GM19035 (cell line): ENCODE measurements at regions not wholly inside any gene's neighbourhood (a gene's known extent, or its start where the extent isn't known, plus 50 kb on each side); places are given as distances from the start of the nearest gene placed in this dataset.

ENCODE experiments used
- ATAC-seq: cut with Tn5 transposase; IDR thresholded peaks from one replicate; pipeline ENCODE4 v1.9.1; 2021; ENCODE audit not compliant: unreplicated experiment

DNA sequence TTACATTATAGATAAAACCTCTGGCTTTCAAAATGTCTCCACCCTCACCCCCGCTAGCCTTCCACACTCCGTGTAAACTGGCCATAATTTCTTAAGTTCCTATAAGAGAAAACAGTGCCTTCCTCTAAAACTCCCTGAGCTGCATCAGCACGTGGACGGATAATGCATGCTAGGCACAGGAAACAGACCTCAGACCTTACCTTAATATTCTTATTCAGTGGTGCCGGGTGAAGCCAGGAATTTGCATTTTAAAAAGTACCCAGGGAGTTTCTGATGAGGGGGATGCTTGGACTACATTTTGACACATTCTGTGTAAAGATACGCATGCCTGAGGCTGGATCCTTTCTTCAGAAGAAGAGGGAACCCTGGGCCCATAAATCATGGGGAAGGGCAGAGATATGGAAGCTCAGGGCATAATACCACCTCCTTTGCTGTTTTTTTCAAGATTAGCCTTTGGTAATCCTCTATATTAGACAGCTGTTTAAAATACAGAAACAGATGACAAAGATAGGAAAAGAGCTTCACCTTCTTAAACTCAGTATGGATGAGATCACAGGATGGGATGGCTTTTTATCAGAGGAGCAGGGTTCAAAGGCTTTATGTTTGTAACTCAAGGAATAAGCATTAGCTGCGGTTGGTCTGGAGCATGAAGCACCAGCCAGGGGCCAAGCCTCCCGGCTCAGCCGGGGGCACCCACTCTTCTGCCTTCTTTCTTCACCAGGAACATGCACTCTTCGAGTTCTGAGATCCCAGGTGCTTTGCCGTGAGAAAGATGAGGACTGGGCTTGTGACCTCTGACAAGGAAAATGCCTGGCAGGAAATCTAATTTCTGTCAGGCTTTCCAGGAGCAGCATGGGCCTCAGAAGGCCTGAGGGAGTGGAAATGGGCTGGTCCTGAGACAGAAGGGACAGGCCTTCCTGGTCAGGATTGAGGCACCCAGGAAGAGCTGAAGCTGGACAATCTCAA lies 218.1 kb upstream of the SOX4 start:
- ATAC-seq: peak; percentile 77

DNA sequence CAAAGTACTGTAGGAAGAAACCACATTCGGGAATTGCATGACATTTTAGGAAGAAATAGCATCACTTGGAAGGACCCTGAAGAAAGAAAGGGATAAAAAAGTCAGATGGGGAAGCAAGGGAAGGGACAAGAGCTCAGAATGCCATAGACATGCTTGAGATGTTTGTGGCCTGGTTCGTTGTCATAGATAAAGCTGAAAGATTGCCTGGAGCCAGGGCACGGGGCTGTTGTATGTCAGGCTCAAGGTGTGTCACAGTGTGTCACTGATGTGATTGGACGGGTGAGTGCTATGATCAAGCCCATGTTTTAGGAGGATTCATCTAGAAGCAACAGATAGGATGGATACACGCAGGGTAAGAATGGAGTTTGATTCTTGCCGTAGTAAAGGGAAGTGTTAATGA lies 216.2 kb upstream of the SOX4 start:
- ATAC-seq: no peak

GRCh38 chr6:21381331-21381963 lies 212.1 kb upstream of the SOX4 start:
- no peak for ATAC-seq

GRCh38 chr6:21382821-21383449 lies 210.6 kb upstream of the SOX4 start:
- ATAC-seq: no peak

GRCh38 chr6:21383450-21384085 lies 210.0 kb upstream of the SOX4 start:
- ATAC-seq: no peak

- ATAC-seq: no peak
Measured at GRCh38 chr6:21384216-21384615, 209.3 kb upstream of the SOX4 start.

DNA sequence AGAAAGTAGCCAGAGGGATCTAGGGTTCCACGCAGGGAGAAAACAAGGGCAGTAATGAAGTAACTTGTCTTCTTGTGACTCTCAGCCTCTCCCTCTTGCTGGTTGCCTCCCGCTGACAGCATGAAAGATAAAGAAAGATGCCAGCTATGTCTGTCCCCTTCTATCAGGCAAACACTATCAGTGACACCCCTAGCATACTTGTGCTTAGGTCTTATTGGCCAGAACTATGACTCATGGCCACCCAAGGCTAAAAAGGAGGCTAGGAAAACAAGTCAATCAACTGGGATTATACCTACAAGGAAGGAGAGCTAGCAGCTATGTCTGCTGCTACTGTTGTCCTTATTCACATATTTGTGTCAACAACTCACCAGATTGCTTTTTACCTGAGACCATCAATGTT lies 206.8 kb upstream of the SOX4 start:
- no peak for ATAC-seq

DNA sequence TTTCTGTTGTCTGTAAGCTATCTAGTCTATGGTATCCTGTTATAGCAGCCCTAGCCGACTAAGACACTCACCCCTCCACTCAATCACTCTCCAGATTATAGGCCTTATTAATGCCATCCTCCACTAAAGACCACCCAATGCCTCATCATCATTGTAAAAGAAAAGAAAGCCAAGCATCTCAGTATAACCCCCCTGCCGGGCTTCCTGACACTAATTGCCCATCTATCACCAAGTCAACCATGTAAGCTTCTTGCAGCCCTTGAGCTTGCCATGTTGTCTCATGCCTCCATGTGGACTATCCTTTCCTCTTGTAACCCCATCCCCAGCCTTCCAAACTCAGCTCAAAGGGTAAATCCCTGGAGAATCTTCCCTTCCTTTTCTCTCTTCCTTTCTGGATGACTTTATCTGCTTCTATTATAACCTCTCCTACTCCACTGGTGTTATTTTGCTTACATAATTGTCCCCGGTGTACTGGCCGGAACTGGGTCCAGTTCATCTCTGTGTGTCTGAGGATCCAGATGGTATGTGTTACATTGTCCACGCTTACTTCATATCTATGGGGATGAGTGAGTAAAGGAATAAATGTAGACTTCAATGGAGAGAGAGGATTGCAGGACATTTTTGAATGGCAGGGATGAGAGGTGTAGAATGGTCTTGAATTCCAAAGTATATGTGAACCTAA lies 202.9 kb upstream of the SOX4 start:
- no peak for ATAC-seq

DNA sequence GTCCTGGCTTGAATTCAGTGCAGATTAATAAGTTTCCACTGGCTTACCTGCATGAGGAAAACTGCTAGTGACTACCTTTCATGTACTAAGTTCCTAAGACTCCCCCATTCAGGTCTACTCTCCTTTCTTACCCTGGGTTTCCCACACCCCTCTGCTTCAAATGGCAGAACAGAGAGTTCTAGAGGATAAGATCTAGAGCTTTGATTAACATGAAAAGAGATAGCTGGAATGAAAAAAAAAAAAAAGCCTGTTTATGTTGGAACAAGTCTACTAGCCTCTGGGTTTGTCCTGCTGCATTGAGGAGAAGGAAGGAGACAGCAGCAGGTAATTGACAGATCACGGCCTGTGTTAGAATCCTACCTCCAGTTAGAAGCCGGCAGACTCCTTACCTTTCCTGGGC lies 201.4 kb upstream of the SOX4 start:
- no peak for ATAC-seq

DNA sequence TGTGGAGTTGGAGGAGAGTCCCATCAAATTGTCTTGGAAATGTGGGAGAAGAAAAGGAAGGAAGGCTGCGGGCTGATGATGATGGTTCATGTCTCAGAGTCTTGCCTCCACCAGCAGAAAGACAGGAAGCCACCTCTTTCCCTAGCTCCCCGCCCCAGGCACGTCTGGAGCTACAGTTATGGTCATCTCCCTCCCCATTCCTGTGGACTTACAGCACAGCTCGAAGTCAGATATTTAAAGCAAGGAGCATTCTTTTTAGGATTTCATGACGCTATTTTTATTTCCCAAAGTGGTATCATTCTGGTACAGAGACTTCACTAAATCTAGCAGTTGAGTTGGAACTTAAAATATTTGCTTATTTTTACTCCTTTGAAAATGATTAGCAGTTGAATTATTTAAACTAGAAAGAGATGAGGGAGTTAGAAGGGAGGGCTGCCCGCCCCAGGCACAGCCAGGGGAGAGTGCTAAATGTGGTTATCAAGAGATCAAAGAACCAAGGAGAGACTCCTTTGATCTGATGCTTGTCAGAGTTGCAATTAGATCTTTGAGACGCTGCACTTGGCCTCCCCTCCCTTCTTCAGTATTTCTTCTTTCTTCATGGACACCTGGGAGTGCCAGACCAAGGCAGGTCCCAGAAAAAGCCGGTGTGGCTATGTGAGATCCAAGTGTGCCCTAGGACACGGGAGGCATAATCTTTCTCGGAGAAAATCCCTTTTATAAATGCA lies 199.9 kb upstream of the SOX4 start:
- no peak for ATAC-seq

GRCh38 chr6:21395121-21395520 lies 198.4 kb upstream of the SOX4 start:
- ATAC-seq: no peak

- no peak for ATAC-seq
Measured at GRCh38 chr6:21396313-21396712, 197.2 kb upstream of the SOX4 start.

GRCh38 chr6:21398741-21399325 lies 194.7 kb upstream of the SOX4 start:
- no peak for ATAC-seq

GRCh38 chr6:21402368-21402767 lies 191.2 kb upstream of the SOX4 start:
- ATAC-seq: peak; percentile 68

GRCh38 chr6:21404577-21404976 lies 189.0 kb upstream of the SOX4 start:
- no peak for ATAC-seq

DNA sequence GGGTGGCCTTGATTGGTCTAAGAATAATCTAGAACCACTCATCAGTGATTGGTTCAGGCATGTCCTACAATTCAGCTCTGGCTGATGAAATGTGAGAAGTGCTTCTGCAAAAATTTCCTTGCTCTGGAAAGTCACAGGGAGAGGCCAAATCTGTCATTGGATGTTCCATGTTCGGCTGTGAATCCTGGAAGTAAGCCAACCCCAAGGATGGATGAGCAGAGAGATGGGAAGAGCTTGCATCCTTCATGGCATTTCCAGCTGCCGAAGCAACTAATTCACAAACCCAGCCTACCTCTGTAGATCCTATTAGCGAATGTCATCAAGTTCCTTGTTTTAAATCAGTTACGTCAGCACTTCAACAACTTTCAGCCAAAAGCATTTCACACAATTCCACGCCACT lies 187.2 kb upstream of the SOX4 start:
- ATAC-seq: no peak

DNA sequence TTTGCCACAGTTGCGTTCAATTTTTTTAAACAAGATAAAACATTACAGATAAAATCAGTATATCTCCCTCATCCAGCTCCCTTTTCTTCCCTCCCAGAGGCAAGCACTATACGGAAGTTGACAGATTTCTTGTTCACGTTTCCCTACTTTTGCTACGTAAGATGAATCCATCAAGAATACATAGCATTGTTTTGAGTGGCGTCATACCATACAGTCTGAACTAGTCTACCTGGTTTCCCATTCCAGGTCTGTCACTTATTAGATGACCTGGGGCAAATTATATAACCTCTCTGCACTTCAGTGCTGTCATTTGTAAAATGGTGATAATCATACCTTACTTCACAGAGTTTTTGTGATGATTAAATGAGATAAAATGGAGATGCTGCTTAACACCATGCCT lies 184.3 kb upstream of the SOX4 start:
- no peak for ATAC-seq

GRCh38 chr6:21413428-21413827 lies 180.1 kb upstream of the SOX4 start:
- ATAC-seq: no peak

DNA sequence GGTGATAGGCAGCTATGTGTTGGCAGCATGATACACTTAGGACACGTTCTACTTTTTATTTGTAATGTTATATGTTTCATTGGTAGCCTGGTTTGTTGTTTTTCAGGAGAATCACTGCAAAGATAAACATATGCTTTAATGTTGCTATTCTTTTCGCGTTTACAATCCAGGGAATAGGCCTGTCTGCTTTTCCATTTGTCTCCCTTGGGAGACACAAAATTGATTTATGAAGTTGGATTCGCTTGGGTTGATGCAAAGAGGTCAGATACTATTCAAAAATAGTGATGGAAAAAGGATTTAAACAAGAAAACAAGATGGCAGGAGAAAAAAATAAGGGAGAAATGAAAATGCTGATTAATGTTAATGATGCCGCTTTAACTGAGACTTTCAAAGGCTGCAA lies 179.5 kb upstream of the SOX4 start:
- no peak for ATAC-seq
